ENCODE measurements at regions not wholly inside any gene's neighbourhood (a gene's known extent, or its start where the extent isn't known, plus 50 kb on each side); places are given as distances from the start of the nearest gene placed in this dataset.

DNA sequence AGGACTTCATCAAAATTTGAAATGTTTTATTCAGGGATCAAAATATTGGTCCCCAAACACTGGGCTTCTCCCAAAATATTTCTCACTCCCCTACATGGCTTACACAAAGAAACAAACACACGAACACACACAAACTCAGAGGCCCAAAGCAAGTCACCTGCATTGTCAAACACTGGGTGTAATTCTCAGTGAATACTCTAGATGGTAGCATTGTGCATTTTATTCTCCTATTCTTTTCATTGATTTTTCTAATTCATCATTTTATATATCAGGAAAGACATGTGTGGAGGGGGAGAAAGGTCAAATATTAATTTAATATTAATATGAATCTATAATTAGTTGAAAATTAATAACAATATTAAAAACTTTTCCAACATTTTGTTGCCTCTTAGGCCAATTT lies 72.3 kb upstream of the TNMD start:
- H3K36me3 ChIP-seq (replicated peaks; ENCODE audit: low read depth, low read length), result no peaks in the 10 kb centered on the region
- TF ChIP-seq, protein P1, sequence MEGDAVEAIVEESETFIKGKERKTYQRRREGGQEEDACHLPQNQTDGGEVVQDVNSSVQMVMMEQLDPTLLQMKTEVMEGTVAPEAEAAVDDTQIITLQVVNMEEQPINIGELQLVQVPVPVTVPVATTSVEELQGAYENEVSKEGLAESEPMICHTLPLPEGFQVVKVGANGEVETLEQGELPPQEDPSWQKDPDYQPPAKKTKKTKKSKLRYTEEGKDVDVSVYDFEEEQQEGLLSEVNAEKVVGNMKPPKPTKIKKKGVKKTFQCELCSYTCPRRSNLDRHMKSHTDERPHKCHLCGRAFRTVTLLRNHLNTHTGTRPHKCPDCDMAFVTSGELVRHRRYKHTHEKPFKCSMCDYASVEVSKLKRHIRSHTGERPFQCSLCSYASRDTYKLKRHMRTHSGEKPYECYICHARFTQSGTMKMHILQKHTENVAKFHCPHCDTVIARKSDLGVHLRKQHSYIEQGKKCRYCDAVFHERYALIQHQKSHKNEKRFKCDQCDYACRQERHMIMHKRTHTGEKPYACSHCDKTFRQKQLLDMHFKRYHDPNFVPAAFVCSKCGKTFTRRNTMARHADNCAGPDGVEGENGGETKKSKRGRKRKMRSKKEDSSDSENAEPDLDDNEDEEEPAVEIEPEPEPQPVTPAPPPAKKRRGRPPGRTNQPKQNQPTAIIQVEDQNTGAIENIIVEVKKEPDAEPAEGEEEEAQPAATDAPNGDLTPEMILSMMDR (IDR thresholded peaks at IDR 0.05; ENCODE audit: low read depth, low read length), result peak; percentile 47
- no peak for TF ChIP-seq EZH2phosphoT487 (IDR thresholded peaks at IDR 0.05; ENCODE audit: low read depth)

DNA sequence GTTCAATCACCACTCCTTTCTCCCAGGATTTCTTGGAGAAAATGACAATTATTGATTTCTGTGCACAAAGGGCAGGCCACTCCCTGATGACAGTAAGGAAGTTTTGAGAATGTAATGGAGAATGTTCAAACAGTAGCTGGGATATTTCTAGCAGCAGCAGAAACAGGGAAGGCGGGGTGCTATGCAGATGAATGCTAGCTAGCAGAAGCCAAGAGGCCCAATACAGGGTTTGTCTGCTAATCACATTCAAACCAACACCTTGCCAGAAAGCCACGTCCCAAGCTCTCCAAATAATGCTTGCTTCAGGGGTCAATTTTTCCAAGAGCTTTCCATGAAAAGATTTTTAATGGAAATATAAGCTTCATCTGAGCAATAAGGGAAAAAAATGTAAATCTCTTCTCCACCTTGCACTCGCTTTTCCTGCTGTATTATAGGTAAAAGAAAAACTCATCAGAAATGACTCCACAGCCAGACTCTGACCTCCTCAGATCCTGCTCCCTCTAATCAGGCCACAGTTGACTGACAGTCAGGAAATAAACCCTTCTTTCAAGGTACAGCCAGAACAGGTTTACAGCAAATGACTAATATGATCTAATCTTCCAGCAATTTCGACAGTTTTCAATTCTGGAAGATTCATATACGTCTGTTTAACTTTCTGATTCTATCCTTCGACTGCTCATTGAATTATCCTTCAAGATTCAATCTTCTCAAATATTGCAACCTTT lies 84.7 kb upstream of the PCDH19 start:
- Histone ChIP-seq H3K79me2 (ENCODE audit: low read length) (no peaks in the 10 kb centered on the region), H3K27me3 (ENCODE audit: low read depth, low read length) (peaks cover 22% of the 10 kb centered on the region), H3K9me3 (ENCODE audit: insufficient read depth, low read length) (no peaks in the 10 kb centered on the region), H3K36me3 (replicated peaks; ENCODE audit: low read depth, low read length) (no peaks in the 10 kb centered on the region), H3K9ac (ENCODE audit: low read length) (no peak overlapping the region), H4K20me1 (ENCODE audit: insufficient read depth, low read length) (no peaks in the 10 kb centered on the region), H3K4me1 (ENCODE audit: low read length) (no peaks in the 10 kb centered on the region), H2AFZ (ENCODE audit: low read depth, low read length) (no peak overlapping the region), H3K27ac (ENCODE audit: low read length) (no peak overlapping the region), H3K4me2 (ENCODE audit: low read length) (no peak overlapping the region), H3K4me3 (ENCODE audit: low read length) (no peak overlapping the region)
- TF ChIP-seq, protein P1 (IDR thresholded peaks at IDR 0.05; ENCODE audit: low read depth, low read length), result no peak
- TF ChIP-seq EZH2phosphoT487 (IDR thresholded peaks at IDR 0.05; ENCODE audit: low read depth), result no peak

More for the DNA sequence above, 72.3 kb upstream of the TNMD start:
- Histone ChIP-seq H4K20me1 (ENCODE audit: insufficient read depth, low read length) (no peaks in the 10 kb centered on the region), H3K4me1 (ENCODE audit: low read length) (no peaks in the 10 kb centered on the region), H3K4me2 (ENCODE audit: low read length) (no peak overlapping the region), H3K4me3 (ENCODE audit: low read length) (no peak overlapping the region), H3K9ac (ENCODE audit: low read length) (no peak overlapping the region), H3K9me3 (ENCODE audit: insufficient read depth, low read length) (no peaks in the 10 kb centered on the region), H3K27ac (ENCODE audit: low read length) (no peak overlapping the region), H3K27me3 (ENCODE audit: low read depth, low read length) (peaks cover 41% of the 10 kb centered on the region), H2AFZ (ENCODE audit: low read depth, low read length) (no peak overlapping the region), H3K79me2 (ENCODE audit: low read length) (no peaks in the 10 kb centered on the region)

DNA sequence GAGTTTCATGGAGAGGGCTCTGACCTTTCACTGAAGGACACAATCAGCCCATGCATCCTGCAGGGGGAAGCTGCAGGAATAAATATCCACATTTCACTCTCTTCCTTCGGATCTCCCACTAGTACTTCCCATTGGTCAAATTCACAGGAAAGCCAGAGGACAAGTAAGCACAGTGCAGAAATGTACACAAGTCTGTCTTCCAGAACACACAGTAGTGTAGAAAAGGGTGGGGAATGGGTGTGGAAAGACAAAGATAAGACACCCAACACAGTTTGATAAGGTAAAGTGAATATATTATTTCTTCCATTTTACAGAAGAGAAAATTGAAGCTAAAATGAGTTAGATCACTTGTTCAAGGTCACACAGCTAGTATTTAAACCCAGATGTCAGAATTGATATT lies 81.1 kb upstream of the PCDH19 start:
- Histone ChIP-seq H3K27ac (ENCODE audit: low read length) (no peak overlapping the region), H3K4me3 (ENCODE audit: low read length) (no peak overlapping the region), H2AFZ (ENCODE audit: low read depth, low read length) (no peak overlapping the region), H3K9ac (ENCODE audit: low read length) (no peak overlapping the region), H4K20me1 (ENCODE audit: insufficient read depth, low read length) (no peaks in the 10 kb centered on the region), H3K4me2 (ENCODE audit: low read length) (no peak overlapping the region), H3K27me3 (ENCODE audit: low read depth, low read length) (peaks cover 22% of the 10 kb centered on the region), H3K9me3 (ENCODE audit: insufficient read depth, low read length) (no peaks in the 10 kb centered on the region), H3K4me1 (ENCODE audit: low read length) (no peaks in the 10 kb centered on the region), H3K79me2 (ENCODE audit: low read length) (no peaks in the 10 kb centered on the region), H3K36me3 (replicated peaks; ENCODE audit: low read depth, low read length) (no peaks in the 10 kb centered on the region)
- TF ChIP-seq, protein P1 (IDR thresholded peaks at IDR 0.05; ENCODE audit: low read depth, low read length), result no peak
- no peak for TF ChIP-seq EZH2phosphoT487 (IDR thresholded peaks at IDR 0.05; ENCODE audit: low read depth)

DNA sequence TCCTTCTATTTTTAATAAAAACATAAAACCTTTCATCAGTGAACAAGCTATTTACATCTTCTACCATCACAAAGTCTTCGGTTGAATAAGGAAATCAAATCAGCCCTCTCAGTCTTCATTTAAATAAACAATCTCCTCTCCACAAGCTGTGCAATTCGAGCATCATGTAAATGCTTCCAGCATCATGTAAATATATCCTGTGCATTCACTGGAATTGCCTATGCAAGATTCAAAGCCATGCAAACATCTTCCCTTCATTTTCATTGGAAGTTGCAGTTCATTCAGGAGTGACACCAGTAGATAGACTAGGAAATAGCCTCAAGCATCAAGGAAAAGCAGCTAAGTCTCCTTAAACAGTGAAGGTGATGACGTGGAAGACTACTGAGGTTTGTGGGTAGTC lies 77.7 kb upstream of the PCDH19 start:
- no peak overlapping the region for H3K9ac ChIP-seq (ENCODE audit: low read length)
- H2AFZ ChIP-seq (ENCODE audit: low read depth, low read length), result no peak overlapping the region
- H3K27me3 ChIP-seq (ENCODE audit: low read depth, low read length), result no peaks in the 10 kb centered on the region
- no peaks in the 10 kb centered on the region for H4K20me1 ChIP-seq (ENCODE audit: insufficient read depth, low read length)
- H3K4me2 ChIP-seq (ENCODE audit: low read length), result no peak overlapping the region
- H3K4me3 ChIP-seq (ENCODE audit: low read length), result no peak overlapping the region
- no peak overlapping the region for H3K27ac ChIP-seq (ENCODE audit: low read length)
- H3K36me3 ChIP-seq (replicated peaks; ENCODE audit: low read depth, low read length), result no peaks in the 10 kb centered on the region
- no peaks in the 10 kb centered on the region for H3K9me3 ChIP-seq (ENCODE audit: insufficient read depth, low read length)
- no peaks in the 10 kb centered on the region for H3K4me1 ChIP-seq (ENCODE audit: low read length)
- H3K79me2 ChIP-seq (ENCODE audit: low read length), result no peaks in the 10 kb centered on the region
- TF ChIP-seq, protein P1 (IDR thresholded peaks at IDR 0.05; ENCODE audit: low read depth, low read length), result no peak
- TF ChIP-seq EZH2phosphoT487 (IDR thresholded peaks at IDR 0.05; ENCODE audit: low read depth), result no peak

Measured in OCI-LY3 (cell line).